ENCODE measurements at regions not wholly inside any gene's neighbourhood (a gene's known extent, or its start where the extent isn't known, plus 50 kb on each side); places are given as distances from the start of the nearest gene placed in this dataset.

DNA sequence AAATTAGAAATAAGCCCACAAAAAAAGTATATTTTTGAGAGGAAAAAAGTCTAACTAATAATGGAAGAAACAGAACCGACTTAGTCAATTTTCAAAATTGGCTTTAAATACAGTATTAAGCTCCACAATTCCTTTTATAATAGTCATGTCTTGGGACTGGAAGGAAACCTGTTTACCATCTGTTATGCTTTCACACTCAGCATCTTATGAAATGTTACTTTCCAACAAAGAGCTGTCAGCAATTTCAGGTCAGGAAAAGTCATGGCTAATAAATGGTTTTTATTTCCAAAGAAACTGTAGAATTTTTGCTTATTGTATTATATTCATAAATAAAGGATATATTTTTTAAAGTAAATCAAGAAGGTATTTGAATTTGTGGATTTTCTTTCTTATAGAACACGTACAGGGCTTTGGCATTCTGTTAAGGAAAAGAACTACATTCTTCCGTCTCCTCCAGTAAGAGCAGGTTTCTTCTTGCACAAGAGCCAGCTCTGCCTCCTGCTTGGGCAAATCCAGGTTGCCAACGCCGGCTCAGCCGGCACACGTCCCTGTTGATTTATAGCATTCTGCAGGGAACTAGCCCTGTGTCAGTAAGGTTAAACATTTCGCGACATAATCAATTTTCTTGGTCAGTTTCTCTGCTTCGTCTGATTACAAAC, 52.9 kb upstream of the GPR12 start:
- no peak for TF ChIP-seq CSDC2 (CRISPR knock-in tag; IDR thresholded peaks at IDR 0.05)
- TF ChIP-seq ZFP30 (CRISPR knock-in tag; IDR thresholded peaks at IDR 0.05), result no peak
- TF ChIP-seq, protein P1, sequence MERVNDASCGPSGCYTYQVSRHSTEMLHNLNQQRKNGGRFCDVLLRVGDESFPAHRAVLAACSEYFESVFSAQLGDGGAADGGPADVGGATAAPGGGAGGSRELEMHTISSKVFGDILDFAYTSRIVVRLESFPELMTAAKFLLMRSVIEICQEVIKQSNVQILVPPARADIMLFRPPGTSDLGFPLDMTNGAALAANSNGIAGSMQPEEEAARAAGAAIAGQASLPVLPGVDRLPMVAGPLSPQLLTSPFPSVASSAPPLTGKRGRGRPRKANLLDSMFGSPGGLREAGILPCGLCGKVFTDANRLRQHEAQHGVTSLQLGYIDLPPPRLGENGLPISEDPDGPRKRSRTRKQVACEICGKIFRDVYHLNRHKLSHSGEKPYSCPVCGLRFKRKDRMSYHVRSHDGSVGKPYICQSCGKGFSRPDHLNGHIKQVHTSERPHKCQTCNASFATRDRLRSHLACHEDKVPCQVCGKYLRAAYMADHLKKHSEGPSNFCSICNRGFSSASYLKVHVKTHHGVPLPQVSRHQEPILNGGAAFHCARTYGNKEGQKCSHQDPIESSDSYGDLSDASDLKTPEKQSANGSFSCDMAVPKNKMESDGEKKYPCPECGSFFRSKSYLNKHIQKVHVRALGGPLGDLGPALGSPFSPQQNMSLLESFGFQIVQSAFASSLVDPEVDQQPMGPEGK (CRISPR knock-in tag; IDR thresholded peaks at IDR 0.05; ENCODE audit: borderline replicate concordance), result no peak

Measured in SK-N-SH treated with all-trans-retinoic acid at 6 μM for 48 hours (cell line).